CD14-positive monocyte (primary cell): ENCODE measurements at regions not wholly inside any gene's neighbourhood (a gene's known extent, or its start where the extent isn't known, plus 50 kb on each side); places are given as distances from the start of the nearest gene placed in this dataset.

Experiments used
- DNase-seq, 3 donors: peaks; one replicate each; pipeline ENCODE4 v3.0.0-alpha.2; 2011 to 2022
- H2AFZ ChIP-seq: 2 replicates; pipeline ENCODE4 v1.6.0; 2012; ENCODE audit warnings: mild to moderate bottlenecking, low read depth, low read length, inconsistent platforms; ENCODE audit not compliant: insufficient read depth, poor library complexity, severe bottlenecking
- H3K27ac ChIP-seq, 2 donors: 1 replicate in 1 of 2; 2 replicates in 1 of 2; pipeline ENCODE4 v1.5.1; 2012 to 2013; ENCODE audit warnings: low read length in 2 of 2, control low read depth in 1 of 2, inconsistent platforms in 1 of 2, low read depth in 1 of 2, mild to moderate bottlenecking in 1 of 2
- H3K27me3 ChIP-seq, 2 donors: one replicate each; pipeline versions ENCODE4 v1.6.0 to v1.6.1; 2011 to 2013; ENCODE audit warnings: low read length in 2 of 2; ENCODE audit not compliant: control insufficient read depth in 2 of 2, insufficient read depth in 2 of 2
- H3K36me3 ChIP-seq, 2 donors: replicated peaks in 1 of 2; 1 replicate in 1 of 2; 2 replicates in 1 of 2; pipeline versions ENCODE4 v1.5.1 to v1.6.1; 2012 to 2013; ENCODE audit warnings: low read length in 2 of 2, control low read depth in 1 of 2, inconsistent platforms in 1 of 2, mild to moderate bottlenecking in 1 of 2; ENCODE audit not compliant: insufficient read depth in 2 of 2, control insufficient read depth in 1 of 2
- H3K4me1 ChIP-seq, 2 donors: 1 replicate in 1 of 2; 2 replicates in 1 of 2; pipeline versions ENCODE4 v1.5.1 to v1.6.1; 2012 to 2013; ENCODE audit warnings: low read length in 2 of 2, control low read depth in 1 of 2, inconsistent platforms in 1 of 2, mild to moderate bottlenecking in 1 of 2, moderate library complexity in 1 of 2; ENCODE audit not compliant: insufficient read depth in 2 of 2, control insufficient read depth in 1 of 2
- H3K4me2 ChIP-seq: replicated peaks from 2 replicates; pipeline ENCODE3; 2012; ENCODE audit warnings: low read length, moderate library complexity, mild to moderate bottlenecking; ENCODE audit not compliant: poor library complexity, severe bottlenecking; ENCODE audit errors: extremely low read depth
- H3K4me3 ChIP-seq, 3 experiments: fragments of 200-600 bp in 1 of 3; sonication (generic) in 1 of 3; replicated peaks in 1 of 3; 1 replicate in 2 of 3; 2 replicates in 1 of 3; pipeline ENCODE4 v1.5.1; 2011 to 2013; ENCODE audit warnings: low read length in 3 of 3, mild to moderate bottlenecking in 3 of 3, control low read depth in 2 of 3, low read depth in 2 of 3, inconsistent platforms in 1 of 3, moderate library complexity in 1 of 3
- H3K79me2 ChIP-seq: 2 replicates; pipeline ENCODE4 v1.6.0; 2012; ENCODE audit warnings: mild to moderate bottlenecking, control low read depth, inconsistent platforms, low read length, moderate library complexity; ENCODE audit not compliant: insufficient read depth
- H3K9ac ChIP-seq: 2 replicates; pipeline ENCODE4 v1.6.0; 2017; ENCODE audit warnings: low read length, mild to moderate bottlenecking; ENCODE audit not compliant: insufficient read depth, poor library complexity, severe bottlenecking
- H3K9me3 ChIP-seq, 2 donors: replicated peaks in 1 of 2; 1 replicate in 1 of 2; 2 replicates in 1 of 2; pipeline versions ENCODE4 v1.5.1 to v1.6.1; 2012 to 2013; ENCODE audit warnings: low read length in 2 of 2, control low read depth in 1 of 2; ENCODE audit not compliant: control insufficient read depth in 1 of 2, insufficient read depth in 1 of 2
- H4K20me1 ChIP-seq: 2 replicates; pipeline ENCODE4 v1.6.0; 2012; ENCODE audit warnings: mild to moderate bottlenecking, low read length, control low read depth, moderate library complexity; ENCODE audit not compliant: insufficient read depth
- H3K27ac Mint-ChIP-seq, 7 donors: one replicate each; pipeline ENCODE4 v1.8.0; 2020; ENCODE audit warnings: mild to moderate bottlenecking in 7 of 7, mixed read lengths in 7 of 7, moderate library complexity in 6 of 7, inconsistent platforms in 2 of 7
- H3K27me3 Mint-ChIP-seq, 3 donors: one replicate each; pipeline ENCODE4 v1.8.0; 2021 to 2022; ENCODE audit warnings: low read depth in 3 of 3, mild to moderate bottlenecking in 3 of 3, mixed read lengths in 3 of 3, moderate library complexity in 3 of 3, inconsistent platforms in 1 of 3
- H3K36me3 Mint-ChIP-seq, 2 donors: one replicate each; pipeline ENCODE4 v1.8.0; 2020; ENCODE audit warnings: mixed read lengths in 2 of 2, inconsistent platforms in 1 of 2, mild to moderate bottlenecking in 1 of 2
- H3K4me1 Mint-ChIP-seq: one replicate; pipeline ENCODE4 v1.8.0; 2020; ENCODE audit warnings: mild to moderate bottlenecking, mixed read lengths
- H3K4me3 Mint-ChIP-seq, 2 donors: one replicate each; pipeline ENCODE4 v1.8.0; 2020; ENCODE audit warnings: mild to moderate bottlenecking in 2 of 2, mixed read lengths in 2 of 2, moderate library complexity in 1 of 2
- H3K9me3 Mint-ChIP-seq, 7 donors: one replicate each; pipeline ENCODE4 v1.8.0; 2020 to 2022; ENCODE audit warnings: mixed read lengths in 7 of 7, mild to moderate bottlenecking in 6 of 7, moderate library complexity in 6 of 7, inconsistent platforms in 2 of 7
- CTCF ChIP-seq: fragments of 200-600 bp; IDR thresholded peaks from one replicate; pipeline ENCODE4 v1.8.0; 2022; ENCODE audit warnings: antibody characterized with exemption, mild to moderate bottlenecking
- WGBS: methylation state at CpG from one replicate; pipeline ENCODE4 v1.1.5; 2013; ENCODE audit warnings: missing lambda C conversion rate; ENCODE audit not compliant: insufficient coverage; 5-methylcytosine and 5-hydroxymethylcytosine counted together
- intact Hi-C, 2 donors: fragments of 100-400 bp; cut with micrococcal nuclease; formaldehyde crosslinking; loops; one replicate each; pipeline versions ENCODE4 v1.15.0 to v1.15.1; 2023

GRCh38 chr10:107623292-107623691 is 458.8 kb upstream of the SORCS1 start:
- no peak for TF ChIP-seq CTCF
- Mint-ChIP-seq H3K27me3 (peaks cover 1 to 6% (median 2%) of the 10 kb centered on the region in 3 donors), H3K4me1 (peaks cover 9% of the 10 kb centered on the region), H3K27ac (no peak overlapping the region), H3K36me3 (peaks cover 0 to 3% of the 10 kb centered on the region in 2 donors), H3K4me3 (no peak overlapping the region), H3K9me3 (peaks cover 0 to 7% (median 3%) of the 10 kb centered on the region in 7 donors)
- Histone ChIP-seq H4K20me1 (no peaks in the 10 kb centered on the region), H3K9me3 (no peaks in the 10 kb centered on the region), H3K79me2 (no peaks in the 10 kb centered on the region), H3K27ac (no peak overlapping the region), H3K4me3 (no peak overlapping the region), H3K4me1 (peaks cover 7 to 10% of the 10 kb centered on the region in 2 donors), H2AFZ (no peak overlapping the region), H3K27me3 (no peaks in the 10 kb centered on the region), H3K36me3 (no peaks in the 10 kb centered on the region), H3K4me2 (no peak overlapping the region), H3K9ac (no peak overlapping the region)
- intact Hi-C loops = no loop called here
- 83% methylated on average over 2 of the region's 3 CpGs for WGBS
- DNase-seq = no peak

- no peaks in the 10 kb centered on the region for H4K20me1 ChIP-seq
- intact Hi-C loops = loop anchor here in 1 of 2 donors (5.0 kb wide), 1 partner anchor 73 kb away; no protein-coding TSS in a partner anchor
- 100% methylated on average over 1 of the region's 1 CpG for WGBS
- Mint-ChIP-seq H3K9me3 (peaks cover 0 to 5% (median 3%) of the 10 kb centered on the region in 7 donors), H3K4me3 (no peak overlapping the region), H3K27me3 (peaks cover 0 to 4% (median 2%) of the 10 kb centered on the region in 3 donors), H3K4me1 (peaks cover 31% of the 10 kb centered on the region), H3K27ac (peak overlapping the region in 1 of 7 donors; percentile 42), H3K36me3 (peaks cover 0 to 3% of the 10 kb centered on the region in 2 donors)
- H3K27me3 ChIP-seq = no peaks in the 10 kb centered on the region
- H3K4me2 ChIP-seq = no peak overlapping the region
- peaks cover 41 to 44% of the 10 kb centered on the region in 2 donors for H3K4me1 ChIP-seq
- H3K36me3 ChIP-seq = no peaks in the 10 kb centered on the region
- peak overlapping the region in 1 of 2 donors; percentile 1 for H3K27ac ChIP-seq
- H3K9me3 ChIP-seq = no peaks in the 10 kb centered on the region
- no peak overlapping the region for H3K4me3 ChIP-seq
- DNase-seq = no peak
- no peaks in the 10 kb centered on the region for H3K79me2 ChIP-seq
- no peak overlapping the region for H2AFZ ChIP-seq
- no peak for TF ChIP-seq CTCF
- H3K9ac ChIP-seq = no peak overlapping the region
Observed at GRCh38 chr10:107619139-107619538, 454.6 kb upstream of the SORCS1 start.
